NCI-H1436 treated with DMSO at 0.1 percent for 48 hours (cell line): ENCODE measurements at regions not wholly inside any gene's neighbourhood (a gene's known extent, or its start where the extent isn't known, plus 50 kb on each side); places are given as distances from the start of the nearest gene placed in this dataset.
"Not testable (repeated sequence)": the region's sequence is repeated elsewhere in the genome, so short reads cannot be mapped to it uniquely, and the experiment has no call there.

ENCODE experiments used
- DNase-seq: peaks from one replicate; lab custom pipeline; 2025; lab: John Stamatoyannopoulos, UW

DNA sequence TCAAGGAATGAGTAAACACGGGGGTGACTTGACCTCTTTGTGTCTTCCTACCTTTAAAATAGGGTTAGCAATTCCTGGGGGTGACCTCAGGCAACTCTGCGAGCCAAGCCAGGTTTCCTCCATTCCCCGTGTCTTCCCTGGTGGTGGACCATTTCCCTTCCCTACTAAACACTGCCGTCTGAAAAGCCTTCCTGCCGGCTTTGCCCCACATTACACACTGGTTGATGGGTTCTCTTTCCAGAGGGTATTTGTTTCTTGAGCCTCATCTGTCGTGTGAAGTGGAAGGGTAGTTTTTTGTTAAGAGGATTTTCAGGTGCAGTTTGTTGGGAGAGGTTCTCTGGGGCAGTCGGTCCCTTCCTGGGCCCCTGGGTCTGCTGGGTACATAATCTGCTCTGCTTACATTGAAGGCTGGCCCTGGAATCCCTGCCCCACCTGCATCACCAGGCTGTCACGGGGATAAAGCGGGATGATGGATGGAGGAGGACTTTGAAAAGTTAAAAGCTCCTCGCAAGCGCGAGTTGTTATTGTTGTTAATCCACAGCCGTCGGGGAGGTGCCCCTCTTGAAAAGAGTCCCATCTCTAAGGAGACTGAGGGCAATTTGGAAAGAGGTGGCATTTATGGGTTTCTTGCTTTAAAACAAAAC is 175.4 kb upstream of the SPRED2 start:
- DNase-seq: no peak

DNA sequence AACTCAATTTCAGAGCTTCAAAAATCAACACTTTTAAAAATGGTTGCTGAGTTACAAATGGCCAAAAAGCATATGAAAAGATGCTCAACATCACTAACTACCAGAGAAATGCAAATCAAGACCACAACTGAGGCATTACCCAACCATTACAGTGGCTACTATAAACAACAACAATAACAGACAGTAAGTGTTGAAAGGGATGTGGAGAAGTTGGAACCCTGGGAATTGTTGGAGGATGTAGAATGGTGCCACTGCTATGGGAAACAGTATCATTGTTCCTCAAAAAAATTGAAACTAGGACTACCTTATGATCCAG is 173.3 kb upstream of the SPRED2 start:
- DNase-seq: no peak

DNA sequence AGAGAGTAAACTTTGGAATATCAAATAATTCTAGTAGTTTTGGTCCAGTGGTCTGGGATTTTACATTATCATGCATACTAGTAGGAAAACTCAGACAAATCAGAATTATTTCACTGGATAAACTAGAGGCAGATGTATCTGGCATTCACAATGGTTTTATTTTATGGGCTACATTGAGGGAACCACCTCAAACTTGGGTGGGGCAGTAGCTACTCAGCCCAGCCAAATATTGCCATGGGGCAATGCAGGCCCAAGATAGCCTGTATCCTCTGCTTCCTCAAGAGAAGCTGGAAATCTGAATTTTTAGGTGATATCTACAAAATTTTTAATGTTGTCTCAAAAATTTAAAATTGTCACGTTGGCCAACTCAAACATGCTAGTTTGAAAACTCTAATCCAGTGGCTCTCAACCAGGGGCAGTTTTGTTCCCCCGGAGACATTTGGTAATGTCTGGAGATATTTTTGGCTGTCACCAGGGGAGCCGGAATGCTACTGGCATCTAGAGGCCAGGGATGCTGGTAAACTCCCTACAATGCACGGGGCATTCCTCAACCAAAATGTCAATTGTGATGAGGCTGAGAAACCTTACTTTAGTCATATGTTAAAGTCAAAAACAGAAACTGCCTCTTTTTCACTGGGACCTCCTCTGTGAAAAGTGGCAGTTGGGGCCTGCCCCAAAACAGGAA is 172.8 kb upstream of the SPRED2 start:
- no peak for DNase-seq

DNA sequence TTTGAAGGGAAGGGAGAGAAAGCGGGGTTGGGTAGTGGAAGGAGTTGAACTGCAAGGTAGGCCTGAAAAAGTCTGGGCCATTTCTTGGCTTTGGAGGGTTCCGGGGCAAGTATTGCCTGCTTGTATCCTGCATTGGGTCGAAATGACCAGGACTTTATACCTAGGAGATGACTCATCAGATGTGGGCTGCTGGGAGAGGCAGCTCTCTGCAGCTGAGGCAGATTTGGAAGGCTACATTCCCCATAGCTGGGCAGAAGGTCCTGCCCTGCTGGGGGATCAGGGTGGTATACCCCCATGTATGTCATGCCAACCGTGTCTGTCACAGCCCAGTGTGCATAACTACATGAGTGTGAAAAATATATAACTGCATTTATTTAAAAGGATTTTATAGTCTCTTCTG is 171.8 kb upstream of the SPRED2 start:
- DNase-seq: no peak

DNA sequence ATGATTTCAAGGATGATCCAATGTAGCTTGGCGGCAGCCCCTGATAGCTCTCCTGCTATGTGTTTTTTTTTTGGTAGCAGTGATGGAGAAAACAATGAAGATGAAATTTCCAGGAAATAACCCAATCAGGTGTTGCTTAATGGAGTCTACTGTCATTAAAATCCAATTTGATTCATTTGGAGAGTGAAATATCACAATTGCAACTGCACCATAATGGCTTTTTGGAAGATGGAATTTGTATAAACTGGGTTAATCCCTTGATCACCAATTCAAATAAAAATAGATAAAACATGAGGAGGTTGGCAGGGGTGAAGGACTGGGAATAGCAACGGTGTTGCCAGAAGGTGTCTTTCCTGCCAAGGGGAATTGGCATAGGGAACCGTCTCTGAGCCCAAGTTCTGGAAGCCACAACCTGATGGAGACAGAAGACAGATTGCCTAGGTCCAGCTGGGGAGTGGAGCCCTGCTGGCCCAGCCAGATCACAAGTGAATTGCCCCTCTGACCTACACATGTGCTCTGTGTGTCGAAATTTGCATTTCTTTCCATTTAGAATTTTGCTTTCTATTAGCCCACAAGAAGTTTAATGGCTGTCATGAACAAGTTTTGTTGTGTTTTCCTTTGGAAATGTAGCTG is 170.3 kb upstream of the SPRED2 start:
- no peak for DNase-seq

DNA sequence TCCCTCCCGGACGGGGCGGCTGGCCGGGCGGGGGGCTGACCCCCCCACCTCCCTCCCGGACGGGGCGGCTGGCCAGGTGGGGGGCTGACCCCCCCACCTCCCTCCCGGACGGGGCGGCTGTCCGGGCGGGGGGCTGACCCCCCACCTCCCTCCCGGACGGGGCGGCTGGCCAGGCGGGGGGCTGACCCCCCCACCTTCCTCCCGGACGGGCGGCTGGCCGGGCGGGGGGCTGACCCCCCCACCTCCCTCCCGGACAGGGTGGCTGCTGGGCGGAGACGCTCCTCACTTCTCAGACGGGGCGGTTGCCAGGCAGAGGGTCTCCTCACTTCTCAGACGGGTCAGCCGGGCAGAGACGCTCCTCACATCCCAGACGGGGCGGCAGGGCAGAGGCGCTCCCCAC is 168.5 kb upstream of the SPRED2 start:
- not testable (repeated sequence) for DNase-seq

DNA sequence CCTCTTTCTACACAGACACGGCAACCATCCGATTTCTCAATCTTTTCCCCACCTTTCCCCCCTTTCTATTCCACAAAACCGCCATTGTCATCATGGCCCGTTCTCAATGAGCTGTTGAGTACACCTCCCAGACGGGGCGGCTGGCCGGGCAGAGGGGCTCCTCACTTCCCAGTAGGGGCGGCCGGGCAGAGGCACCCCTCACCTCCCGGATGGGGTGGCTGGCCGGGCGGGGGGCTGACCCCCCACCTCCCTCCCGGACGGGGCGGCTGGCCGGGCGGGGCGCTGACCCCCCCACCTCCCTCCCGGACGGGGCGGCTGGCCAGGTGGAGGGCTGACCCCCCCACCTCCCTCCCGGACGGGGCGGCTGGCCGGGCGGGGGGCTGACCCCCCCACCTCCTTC is 168.0 kb upstream of the SPRED2 start:
- DNase-seq: not testable (repeated sequence)

DNA sequence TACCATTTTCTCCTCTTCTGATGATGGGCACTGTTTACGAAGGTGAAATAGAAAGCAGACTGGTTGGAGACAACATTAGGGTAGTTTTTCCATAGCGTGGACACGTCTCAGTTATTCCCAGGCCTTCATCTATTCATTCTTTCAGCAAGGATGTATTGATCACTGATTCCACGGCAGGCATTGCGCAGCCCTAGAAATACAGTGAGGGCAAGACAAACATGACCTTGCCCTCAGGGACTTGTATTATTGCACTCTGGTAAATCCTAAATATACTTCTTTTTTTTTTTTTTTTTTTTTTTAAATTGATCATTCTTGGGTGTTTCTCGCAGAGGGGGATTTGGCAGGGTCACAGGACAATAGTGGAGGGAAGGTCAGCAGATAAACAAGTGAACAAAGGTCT is 167.3 kb upstream of the SPRED2 start:
- DNase-seq: no peak

DNA sequence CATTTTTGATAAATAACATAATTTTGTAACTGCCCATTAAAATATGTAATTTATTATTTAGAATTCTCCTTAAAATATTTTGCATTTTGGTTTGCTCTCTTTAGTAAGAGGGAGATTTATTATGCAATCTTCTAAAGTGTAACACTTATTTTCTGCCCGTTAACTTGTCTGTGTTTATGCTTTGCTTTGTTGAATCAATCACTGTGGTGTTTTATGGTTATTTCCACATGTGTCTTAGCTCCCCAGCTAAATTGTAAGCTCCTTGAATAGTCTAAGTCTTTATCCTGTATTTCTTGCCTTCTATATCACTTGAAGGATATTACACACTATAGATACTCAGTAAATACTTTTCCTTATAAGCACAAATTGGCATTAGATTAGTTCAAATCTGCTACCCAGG is 166.6 kb upstream of the SPRED2 start:
- DNase-seq: no peak

DNA sequence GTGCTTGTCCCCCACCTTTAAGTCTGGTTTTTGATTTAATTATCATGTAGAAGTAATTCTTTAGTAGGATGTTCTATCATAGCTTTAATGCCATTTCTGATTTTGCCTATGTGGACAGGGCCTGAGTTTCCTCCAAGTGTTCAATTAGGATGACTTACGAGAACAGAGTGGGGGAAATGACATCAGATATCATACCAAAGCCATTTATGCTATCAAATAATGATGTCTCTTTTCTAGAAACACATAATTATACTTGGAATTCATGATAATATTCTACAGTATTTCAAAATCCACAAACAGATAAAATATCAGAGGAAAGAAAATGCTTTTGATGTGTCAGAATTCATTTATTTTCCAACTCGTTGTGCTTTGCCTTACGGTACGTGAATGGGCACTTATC is 165.9 kb upstream of the SPRED2 start:
- DNase-seq: no peak

DNA sequence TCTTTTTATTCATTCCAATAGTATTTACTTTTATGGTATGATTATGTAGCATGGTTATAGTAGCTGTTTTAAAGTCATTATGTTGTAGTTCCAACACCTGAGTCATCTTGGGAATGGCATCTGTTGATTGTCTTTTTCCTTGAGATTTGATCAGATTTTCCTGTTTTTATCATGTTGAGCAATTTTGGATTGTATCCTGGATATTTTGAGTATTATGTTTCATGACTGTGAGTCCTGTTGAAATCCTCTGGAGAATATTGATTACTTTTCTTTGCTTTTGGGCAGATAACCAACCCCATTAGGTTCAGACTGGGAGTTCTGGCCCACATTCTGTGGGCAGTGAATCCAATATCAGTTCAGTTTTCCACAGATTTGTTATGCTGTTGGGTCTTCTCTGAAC is 163.2 kb upstream of the SPRED2 start:
- DNase-seq: no peak

DNA sequence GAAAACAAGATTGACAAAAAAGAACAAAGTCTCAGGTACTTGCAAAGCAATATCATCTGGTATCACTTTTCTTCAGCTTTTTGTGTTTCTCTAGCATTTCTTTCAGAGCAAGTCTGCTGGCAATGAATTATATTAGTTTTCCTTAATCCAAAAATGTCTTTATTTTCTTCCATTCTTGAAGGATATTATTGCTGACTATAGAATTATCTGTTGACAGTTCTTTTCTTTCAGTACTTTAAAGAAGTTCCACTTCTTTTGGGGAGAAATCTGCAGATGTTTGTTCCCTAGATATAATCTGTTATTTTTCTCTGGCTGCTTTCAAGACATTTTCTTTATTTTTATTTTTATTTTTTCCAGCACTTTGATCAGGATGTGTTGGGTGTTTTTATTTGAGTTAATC is 161.8 kb upstream of the SPRED2 start:
- DNase-seq: no peak

DNA sequence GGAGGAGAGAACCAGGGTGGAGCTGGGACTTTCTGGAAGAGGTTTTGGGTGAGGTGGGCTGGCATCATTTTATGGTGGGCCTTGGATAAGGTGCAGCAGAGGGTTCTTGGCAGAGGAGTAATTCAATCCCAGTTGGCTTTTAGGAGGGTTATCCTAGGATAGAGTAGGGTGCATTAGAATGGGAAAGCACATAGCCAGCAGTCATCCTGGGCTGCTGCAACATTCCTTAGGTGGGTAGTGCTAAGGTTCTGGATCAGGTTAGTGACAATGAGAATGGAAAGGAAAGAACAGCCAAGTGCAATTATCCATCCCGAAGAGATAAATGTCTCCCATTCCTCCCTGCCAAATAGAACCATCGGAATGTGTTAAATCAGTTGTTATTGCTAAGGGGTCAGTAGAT is 157.3 kb upstream of the SPRED2 start:
- no peak for DNase-seq

DNA sequence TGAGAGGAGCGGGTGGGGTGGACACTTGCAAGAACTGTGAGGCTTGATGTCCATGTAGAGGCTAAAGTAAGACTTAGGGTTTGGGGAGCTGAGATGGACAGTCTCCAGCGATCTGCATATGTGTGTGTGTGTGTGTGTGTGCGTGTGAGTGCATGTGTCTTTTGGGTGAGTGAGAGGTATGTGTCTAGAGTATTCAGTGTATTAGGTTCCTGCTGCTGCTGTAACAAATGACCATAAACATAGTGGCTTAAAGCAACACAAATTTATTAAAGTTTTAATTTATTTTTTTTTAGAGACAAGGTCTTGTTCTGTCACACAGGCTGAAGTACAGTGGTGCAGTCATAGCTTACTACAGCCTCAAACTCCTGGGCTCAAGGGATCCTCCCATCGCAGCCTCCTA is 155.4 kb upstream of the SPRED2 start:
- DNase-seq: no peak

DNA sequence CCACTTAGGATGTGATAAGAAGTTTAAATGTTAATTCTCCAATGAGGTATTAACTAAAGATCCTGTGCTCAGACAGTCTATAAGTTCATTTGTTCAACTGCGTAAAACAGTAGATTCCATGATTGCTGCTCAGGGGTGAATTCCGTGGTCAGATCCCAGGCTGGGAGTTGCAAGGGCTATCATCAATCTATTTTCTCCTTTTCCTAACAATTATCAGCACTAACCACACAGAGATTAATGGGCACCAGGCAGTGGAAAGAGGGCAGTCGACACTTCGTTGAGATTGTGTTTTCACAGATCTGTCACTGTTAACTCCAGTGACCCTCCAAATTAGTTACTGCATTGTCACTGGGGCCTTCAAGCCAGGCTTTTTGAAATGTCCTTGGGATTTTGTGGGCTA is 154.1 kb upstream of the SPRED2 start:
- no peak for DNase-seq

DNA sequence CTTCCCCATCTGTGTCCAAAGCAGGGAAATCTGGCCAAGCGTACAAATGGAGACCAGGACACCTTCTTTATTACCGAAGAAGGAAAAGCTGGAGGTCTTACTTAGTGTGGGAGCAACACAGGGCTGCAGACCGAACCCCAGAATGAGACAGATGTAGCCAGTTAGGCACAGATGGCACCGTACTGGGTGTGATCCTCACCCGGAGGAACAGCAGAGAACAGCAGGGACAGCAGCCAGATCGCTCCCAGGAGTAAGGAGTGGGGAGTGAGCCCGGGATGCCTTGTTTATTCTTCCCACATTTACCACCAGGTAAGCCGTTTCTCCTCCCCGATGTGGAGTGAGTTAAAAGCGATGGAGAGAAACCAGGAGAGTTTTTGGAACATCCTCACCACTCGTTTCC is 150.7 kb upstream of the SPRED2 start:
- no peak for DNase-seq

DNA sequence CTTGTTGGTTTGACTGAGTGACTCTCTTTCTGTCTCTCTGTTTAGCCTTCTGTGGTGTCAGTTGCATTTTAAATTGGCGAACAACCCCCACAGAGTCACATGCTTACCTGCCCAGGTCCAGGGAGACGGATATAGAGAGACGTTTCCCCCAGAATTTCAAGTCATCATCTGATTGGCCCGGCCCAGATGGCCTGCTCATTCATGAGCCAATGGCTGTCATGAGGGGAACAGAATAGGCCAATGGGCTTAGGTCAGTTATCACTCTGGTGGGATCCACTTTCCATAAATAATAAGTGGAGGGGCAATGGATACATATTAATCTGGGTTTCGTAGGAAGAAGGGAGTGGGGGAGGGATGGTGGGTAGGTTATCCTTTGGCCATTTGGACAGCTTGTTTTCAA is 150.0 kb upstream of the SPRED2 start:
- no peak for DNase-seq

DNA sequence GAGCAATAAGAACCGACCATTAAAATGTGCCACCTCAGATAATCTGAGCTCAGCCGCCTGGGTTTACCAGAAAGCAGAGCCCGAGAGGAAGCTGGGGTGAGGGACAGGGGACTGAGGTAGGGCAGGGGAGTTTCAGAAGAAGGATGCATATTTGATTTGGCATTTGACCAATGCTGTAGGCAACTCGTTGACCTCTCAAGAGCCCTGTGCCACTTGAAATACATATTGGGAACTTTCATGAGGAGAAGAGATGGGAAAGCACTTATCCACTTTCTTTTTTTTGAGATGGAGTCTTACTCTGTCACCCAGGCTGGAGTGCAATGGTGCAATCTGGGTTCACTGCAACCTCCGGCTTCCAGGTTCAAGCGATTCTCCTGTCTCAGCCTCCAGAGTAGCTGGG is 148.4 kb upstream of the SPRED2 start:
- no peak for DNase-seq

DNA sequence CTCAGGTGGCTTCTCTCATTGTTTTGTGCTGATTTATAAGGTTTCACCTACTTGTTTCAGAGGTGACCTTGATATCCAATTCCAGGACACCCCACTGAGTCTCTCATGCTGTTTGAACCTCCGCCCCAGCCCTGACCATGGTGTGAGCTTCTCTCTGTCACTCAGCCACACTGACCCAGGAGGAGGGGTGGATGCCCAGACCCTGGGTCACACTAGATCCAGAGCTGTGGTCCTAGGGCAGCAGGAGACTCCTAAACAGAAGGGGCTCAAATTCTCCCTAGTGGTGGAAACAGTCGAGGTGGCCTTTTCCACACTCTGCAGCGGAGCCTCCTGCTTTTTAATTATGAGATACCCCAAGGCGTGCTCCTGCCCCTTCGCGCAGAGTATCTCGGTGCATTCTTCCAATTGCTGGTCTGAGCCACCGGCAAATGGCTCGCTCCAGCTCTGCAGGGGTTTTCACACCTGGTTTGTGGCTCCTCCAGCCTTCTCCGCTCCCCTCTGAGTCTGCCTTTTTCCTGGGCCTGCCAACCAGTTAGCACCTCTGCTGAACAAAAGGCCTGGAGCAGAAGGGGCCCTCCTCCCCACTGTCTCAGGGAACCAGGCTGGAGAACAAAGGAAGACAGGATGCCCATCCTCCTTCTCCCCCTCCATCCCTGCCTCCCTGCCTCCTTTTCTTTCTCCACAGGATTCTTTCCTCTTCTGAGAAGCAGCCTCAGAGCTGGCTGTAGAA is 147.3 kb upstream of the SPRED2 start:
- DNase-seq: no peak

DNA sequence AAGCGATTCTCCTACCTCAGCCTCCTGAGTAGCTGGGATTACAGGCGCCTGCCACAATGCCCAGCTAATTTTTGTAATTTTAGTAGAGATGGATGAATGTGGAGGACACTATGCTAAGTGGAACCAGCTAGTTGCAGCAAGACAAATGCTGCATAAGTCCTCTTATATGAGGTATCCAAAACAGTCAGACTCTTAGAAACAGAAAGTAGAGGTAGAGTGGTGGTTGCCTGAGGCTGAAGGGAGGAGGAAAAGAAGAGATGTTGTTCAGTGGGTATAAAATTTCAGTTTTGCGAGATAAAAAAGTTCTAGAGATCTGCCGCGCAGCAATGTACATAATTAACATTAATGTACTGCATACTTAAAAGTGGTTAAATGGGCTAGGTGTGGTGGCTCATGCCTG is 145.3 kb upstream of the SPRED2 start:
- DNase-seq: no peak

DNA sequence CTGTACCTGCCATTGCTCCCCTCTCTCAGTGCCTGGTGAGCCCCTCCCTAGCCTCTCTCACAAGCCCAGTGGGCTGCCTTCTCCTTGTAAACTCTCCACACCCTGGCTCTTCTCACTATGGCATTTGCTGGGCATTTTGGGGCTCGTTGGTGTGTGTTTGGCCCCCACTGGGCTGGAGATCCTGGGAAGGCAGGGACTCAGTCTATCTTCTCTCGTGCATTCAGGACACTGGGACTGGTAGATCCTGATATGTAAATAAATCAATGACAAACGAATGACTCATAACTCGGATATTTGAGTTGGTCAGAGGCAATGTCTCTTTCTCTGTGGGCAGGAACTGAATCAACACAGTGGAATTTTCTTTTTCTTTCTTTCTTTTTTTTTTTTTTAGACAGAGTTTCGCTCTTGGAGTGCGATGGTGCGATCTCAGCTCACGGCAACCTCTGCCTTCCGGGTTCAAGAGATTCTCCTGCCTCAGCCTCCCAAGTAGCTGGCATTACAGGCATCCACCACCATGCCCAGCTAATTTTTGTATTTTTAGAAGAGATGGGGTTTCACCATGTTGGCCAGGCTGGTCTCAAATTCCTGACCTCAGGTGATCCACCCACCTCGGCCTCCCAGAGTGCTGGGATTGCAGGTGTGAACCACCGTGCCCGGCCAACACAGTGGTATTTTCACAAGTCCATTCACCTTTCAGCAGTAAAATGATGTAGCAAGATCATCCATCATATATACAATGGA is 144.6 kb upstream of the SPRED2 start:
- no peak for DNase-seq

DNA sequence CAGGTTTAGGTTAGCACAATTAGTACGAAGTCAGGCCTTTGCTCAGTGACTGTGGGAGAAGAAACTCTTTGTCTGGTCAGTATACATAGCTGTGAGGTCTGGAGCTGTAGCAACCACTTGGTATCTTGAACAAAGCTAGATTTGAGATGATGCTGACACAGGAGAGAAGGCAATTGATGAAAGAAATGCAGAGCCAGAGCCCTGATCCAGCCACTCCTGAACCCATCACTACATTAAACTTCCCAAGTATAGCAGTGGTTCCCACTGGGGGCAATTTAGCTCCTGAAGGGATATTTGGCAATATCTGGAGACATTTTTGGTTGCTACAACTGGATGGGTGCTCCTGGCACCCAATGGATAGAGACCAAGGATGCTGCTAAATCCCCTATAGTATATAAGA is 143.9 kb upstream of the SPRED2 start:
- DNase-seq: no peak

DNA sequence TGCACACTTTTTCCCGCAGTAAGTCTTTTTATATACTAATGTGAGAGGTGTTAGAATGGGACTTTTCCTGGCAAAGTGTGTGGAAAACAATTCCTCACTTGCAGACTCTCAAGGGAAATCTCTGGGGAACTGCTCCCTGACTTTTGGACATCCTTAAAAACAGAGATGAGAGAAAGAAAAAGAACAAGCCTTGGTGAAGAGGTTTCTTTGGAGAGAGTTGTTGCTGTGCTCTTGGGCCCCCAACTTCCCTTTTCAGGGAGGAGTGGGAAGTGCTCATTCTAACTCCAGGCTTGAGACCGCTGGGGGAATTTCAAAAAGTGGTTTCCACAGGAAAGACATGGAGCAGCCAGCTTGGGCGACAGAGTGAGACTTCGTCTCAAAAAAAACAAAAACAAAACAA is 142.6 kb upstream of the SPRED2 start:
- no peak for DNase-seq
